B cell (primary cell): ENCODE measurements at regions not wholly inside any gene's neighbourhood (a gene's known extent, or its start where the extent isn't known, plus 50 kb on each side); places are given as distances from the start of the nearest gene placed in this dataset.

Source experiments
- ATAC-seq: fragments of 200-7000 bp; cut with Tn5 transposase; one replicate; pipeline ENCODE4 v1.10.0; 2021; ENCODE audit warnings: low read depth, mild to moderate bottlenecking, moderate number of reproducible peaks, moderate library complexity
- CTCF ChIA-PET: fragments of 350-600 bp; sonication (Branson Sonifier 250); formaldehyde crosslinking; loops from one replicate; lab custom pipeline; 2021; ENCODE audit warnings: antibody characterized with exemption, inconsistent platforms; lab: Charles Lee
- POLR2A ChIA-PET: fragments of 350-600 bp; sonication (Branson Sonifier 250); formaldehyde crosslinking; loops from one replicate; lab custom pipeline; 2021; ENCODE audit warnings: antibody characterized with exemption; lab: Charles Lee
- DNase-seq: peaks from one replicate; pipeline ENCODE4 v3.0.0; 2013
- H2AFZ ChIP-seq: 2 replicates; pipeline ENCODE4 v1.6.1; 2012; ENCODE audit warnings: mild to moderate bottlenecking, low read depth, low read length; ENCODE audit not compliant: insufficient read depth, poor library complexity, severe bottlenecking
- H3K27ac ChIP-seq, 2 donors: 1 replicate in 1 of 2; 2 replicates in 1 of 2; pipeline ENCODE4 v1.5.1; 2012 to 2013; ENCODE audit warnings: low read length in 2 of 2, mild to moderate bottlenecking in 2 of 2, moderate library complexity in 1 of 2
- H3K27me3 ChIP-seq, 4 experiments: fragments of 200-600 bp in 1 of 4; sonication (generic) in 1 of 4; replicated peaks in 1 of 4; 1 replicate in 2 of 4; 2 replicates in 2 of 4; pipeline versions ENCODE4 v1.6.1 to v1.7.0; 2013 to 2016; ENCODE audit warnings: low read length in 3 of 4, mild to moderate bottlenecking in 2 of 4, mixed read lengths in 1 of 4, moderate library complexity in 1 of 4; ENCODE audit not compliant: insufficient read depth in 4 of 4, control insufficient read depth in 3 of 4; ENCODE audit errors: control extremely low read depth in 1 of 4
- H3K36me3 ChIP-seq, 2 experiments: replicated peaks in 1 of 2; 1 replicate in 1 of 2; 2 replicates in 1 of 2; pipeline versions ENCODE4 v1.6.1 to v1.7.1; 2013; ENCODE audit warnings: low read length in 1 of 2; ENCODE audit not compliant: insufficient read depth in 2 of 2, control insufficient read depth in 1 of 2; ENCODE audit errors: control extremely low read depth in 1 of 2, extremely low read depth in 1 of 2
- H3K4me1 ChIP-seq, 2 donors: fragments of 200-600 bp in 1 of 2; sonication (generic) in 1 of 2; 1 replicate in 1 of 2; 2 replicates in 1 of 2; pipeline versions ENCODE4 v1.5.1 to v1.6.1; 2013 to 2017; ENCODE audit warnings: low read length in 2 of 2; ENCODE audit not compliant: control insufficient read depth in 2 of 2, insufficient read depth in 2 of 2
- H3K4me2 ChIP-seq: replicated peaks from 2 replicates; pipeline ENCODE3; 2012; ENCODE audit warnings: mild to moderate bottlenecking, low read depth, low read length; ENCODE audit not compliant: poor library complexity, severe bottlenecking
- H3K4me3 ChIP-seq, 5 experiments: fragments of 200-600 bp in 1 of 5; sonication (generic) in 1 of 5; 1 replicate in 3 of 5; 2 replicates in 2 of 5; pipeline versions ENCODE4 v1.5.1 to v1.7.0; 2011 to 2016; ENCODE audit warnings: low read length in 4 of 5, mild to moderate bottlenecking in 4 of 5, low read depth in 2 of 5, control low read depth in 1 of 5, moderate library complexity in 1 of 5; ENCODE audit not compliant: insufficient read depth in 1 of 5; ENCODE audit errors: control extremely low read depth in 1 of 5, extremely low read depth in 1 of 5
- H3K79me2 ChIP-seq: fragments of 200-600 bp; sonication (generic); one replicate; pipeline ENCODE4 v1.6.0; 2016; ENCODE audit warnings: low read length; ENCODE audit not compliant: control insufficient read depth, insufficient read depth
- H3K9ac ChIP-seq: fragments of 200-600 bp; sonication (generic); 2 replicates; pipeline ENCODE4 v1.6.1; 2017; ENCODE audit warnings: mild to moderate bottlenecking, low read length, moderate library complexity
- H3K9me3 ChIP-seq, 3 donors: one replicate each; pipeline versions ENCODE4 v1.6.1 to v1.7.1; 2013; ENCODE audit warnings: low read length in 2 of 3; ENCODE audit not compliant: control insufficient read depth in 2 of 3, insufficient read depth in 1 of 3; ENCODE audit errors: control extremely low read depth in 1 of 3
- H4K20me1 ChIP-seq: 2 replicates; pipeline ENCODE4 v1.6.0; 2012; ENCODE audit warnings: mild to moderate bottlenecking, low read length; ENCODE audit not compliant: insufficient read depth, control insufficient read depth, poor library complexity, severe bottlenecking
- H3K27ac Mint-ChIP-seq: one replicate; pipeline ENCODE4 v1.8.0; 2021; ENCODE audit warnings: mixed read lengths
- H3K27me3 Mint-ChIP-seq: one replicate; pipeline ENCODE4 v1.8.0; 2021; ENCODE audit warnings: mixed read lengths
- H3K4me1 Mint-ChIP-seq: one replicate; pipeline ENCODE4 v1.8.0; 2021; ENCODE audit warnings: mixed read lengths
- H3K4me3 Mint-ChIP-seq: one replicate; pipeline ENCODE4 v1.8.0; 2021; ENCODE audit warnings: mixed read lengths
- H3K9me3 Mint-ChIP-seq: one replicate; pipeline ENCODE4 v1.8.0; 2022; ENCODE audit warnings: mixed read lengths; ENCODE audit not compliant: insufficient read depth
- CTCF ChIP-seq: fragments of 200-600 bp; IDR thresholded peaks from one replicate; pipeline ENCODE4 v1.8.0; 2022; ENCODE audit warnings: antibody characterized with exemption, mild to moderate bottlenecking
- EZH2 ChIP-seq: IDR thresholded peaks from 2 replicates; pipeline ENCODE4 v1.6.1; 2012; ENCODE audit warnings: borderline replicate concordance, low read depth, mild to moderate bottlenecking, moderate library complexity, low read length; ENCODE audit not compliant: insufficient read depth, poor library complexity, severe bottlenecking
- WGBS: methylation state at CpG from one replicate; pipeline ENCODE4 v1.1.5; 2013; ENCODE audit warnings: missing lambda C conversion rate; ENCODE audit not compliant: insufficient coverage; 5-methylcytosine and 5-hydroxymethylcytosine counted together
- intact Hi-C: fragments of 100-400 bp; cut with micrococcal nuclease; formaldehyde crosslinking; loops from one replicate; pipeline ENCODE4 v1.10.0; 2022

GRCh38 chr3:22893101-22893500 is 310.0 kb upstream of the UBE2E2 start:
- H3K27ac Mint-ChIP-seq = no peak overlapping the region
- no peaks in the 10 kb centered on the region for H3K9me3 Mint-ChIP-seq
- Histone ChIP-seq H3K27ac (no peak overlapping the region), H3K4me1 (no peaks in the 10 kb centered on the region), H3K9me3 (no peaks in the 10 kb centered on the region), H3K36me3 (no peaks in the 10 kb centered on the region), H3K79me2 (no peaks in the 10 kb centered on the region), H3K4me2 (no peak overlapping the region), H2AFZ (no peak overlapping the region), H3K9ac (no peak overlapping the region), H3K27me3 (peaks cover 0 to 2% (median 0%) of the 10 kb centered on the region in 4 experiments), H4K20me1 (no peaks in the 10 kb centered on the region), H3K4me3 (no peak overlapping the region)
- no peak for DNase-seq
- TF ChIP-seq CTCF (no peak), EZH2 (no peak)
- CTCF ChIA-PET = no interaction called here
- intact Hi-C loops = no loop called here
- ATAC-seq = no peak
- H3K4me3 Mint-ChIP-seq = no peak overlapping the region
- H3K4me1 Mint-ChIP-seq = no peaks in the 10 kb centered on the region
- POLR2A ChIA-PET = no interaction called here
- H3K27me3 Mint-ChIP-seq = peaks cover 35% of the 10 kb centered on the region
- WGBS = no CpG with 5 or more reads among the region's 2 CpGs

GRCh38 chr3:22893644-22894325 is 309.3 kb upstream of the UBE2E2 start:
- no peak overlapping the region for H3K4me3 ChIP-seq
- intact Hi-C loops = no loop called here
- H3K4me2 ChIP-seq = no peak overlapping the region
- H3K27ac Mint-ChIP-seq = no peak overlapping the region
- no peaks in the 10 kb centered on the region for H3K9me3 Mint-ChIP-seq
- TF ChIP-seq EZH2 (no peak), CTCF (no peak)
- peaks cover 0 to 2% (median 0%) of the 10 kb centered on the region in 4 experiments for H3K27me3 ChIP-seq
- DNase-seq (no peak), ATAC-seq (no peak)
- WGBS = 92% methylated on average over 3 of the region's 3 CpGs
- H3K4me1 Mint-ChIP-seq = no peaks in the 10 kb centered on the region
- H3K36me3 ChIP-seq = no peaks in the 10 kb centered on the region
- H3K79me2 ChIP-seq = no peaks in the 10 kb centered on the region
- CTCF ChIA-PET = no interaction called here
- no peak overlapping the region for H3K4me3 Mint-ChIP-seq
- no peaks in the 10 kb centered on the region for H3K9me3 ChIP-seq
- H4K20me1 ChIP-seq = no peaks in the 10 kb centered on the region
- no peak overlapping the region for H2AFZ ChIP-seq
- POLR2A ChIA-PET = no interaction called here
- H3K9ac ChIP-seq = no peak overlapping the region
- H3K27me3 Mint-ChIP-seq = peaks cover 35% of the 10 kb centered on the region
- H3K27ac ChIP-seq = no peak overlapping the region
- H3K4me1 ChIP-seq = no peaks in the 10 kb centered on the region
